Nephron (organoid): ENCODE measurements at regions not wholly inside any gene's neighbourhood (a gene's known extent, or its start where the extent isn't known, plus 50 kb on each side); places are given as distances from the start of the nearest gene placed in this dataset.
A peak's percentile ranks its signal among the peaks of the same experiment; 100 is the strongest.

Experiments
- H3K27ac Mint-ChIP-seq, 3 experiments: 2 replicates each; pipeline ENCODE4 v1.8.0; 2020; ENCODE audit warnings: mixed read lengths in 3 of 3, mild to moderate bottlenecking in 2 of 3, moderate library complexity in 1 of 3
- H3K27me3 Mint-ChIP-seq: 2 replicates; pipeline ENCODE4 v1.8.0; 2021; ENCODE audit warnings: low read depth, mild to moderate bottlenecking, moderate library complexity, mixed read lengths
- H3K36me3 Mint-ChIP-seq: 2 replicates; pipeline ENCODE4 v1.8.0; 2020; ENCODE audit warnings: low read depth, mixed read lengths
- H3K4me1 Mint-ChIP-seq: 2 replicates; pipeline ENCODE4 v1.8.0; 2020; ENCODE audit warnings: mixed read lengths
- H3K4me3 Mint-ChIP-seq, 3 experiments: 2 replicates each; pipeline ENCODE4 v1.8.0; 2020; ENCODE audit warnings: mild to moderate bottlenecking in 3 of 3, mixed read lengths in 3 of 3, moderate library complexity in 2 of 3
- H3K9me3 Mint-ChIP-seq: 2 replicates; pipeline ENCODE4 v1.8.0; 2020; ENCODE audit warnings: mixed read lengths
- CTCF ChIP-seq, 3 experiments: fragments of 200-600 bp; sonication (generic); IDR thresholded peaks; one replicate each; pipeline ENCODE4 v1.5.0; 2021; ENCODE audit warnings: antibody characterized with exemption in 3 of 3; ENCODE audit not compliant: unreplicated experiment in 3 of 3

- no peaks in the 10 kb centered on the region for H3K27me3 Mint-ChIP-seq
- H3K36me3 Mint-ChIP-seq = no peaks in the 10 kb centered on the region
- no peaks in the 10 kb centered on the region for H3K9me3 Mint-ChIP-seq
- H3K27ac Mint-ChIP-seq = peak overlapping the region in 2 of 3 experiments; percentile 9 to 10
- H3K4me3 Mint-ChIP-seq = no peak overlapping the region
- TF ChIP-seq CTCF (IDR thresholded peaks at IDR 0.05; ENCODE audit: unreplicated experiment in 3 of 3) = no peak
- H3K4me1 Mint-ChIP-seq = peaks cover 6% of the 10 kb centered on the region
Observed at GRCh38 chr1:239735111-239735510, 348.7 kb downstream of the CHRM3 start.

- no peaks in the 10 kb centered on the region for H3K36me3 Mint-ChIP-seq
- no peak overlapping the region for H3K4me3 Mint-ChIP-seq
- H3K9me3 Mint-ChIP-seq = no peaks in the 10 kb centered on the region
- H3K27ac Mint-ChIP-seq = no peak overlapping the region
- no peaks in the 10 kb centered on the region for H3K27me3 Mint-ChIP-seq
- no peak for TF ChIP-seq CTCF (IDR thresholded peaks at IDR 0.05; ENCODE audit: unreplicated experiment in 3 of 3)
- H3K4me1 Mint-ChIP-seq = peaks cover 6% of the 10 kb centered on the region
Observed at GRCh38 chr1:239736479-239736878, 350.1 kb downstream of the CHRM3 start.

- no peaks in the 10 kb centered on the region for H3K27me3 Mint-ChIP-seq
- no peak overlapping the region for H3K27ac Mint-ChIP-seq
- peaks cover 6% of the 10 kb centered on the region for H3K4me1 Mint-ChIP-seq
- TF ChIP-seq CTCF (IDR thresholded peaks at IDR 0.05; ENCODE audit: unreplicated experiment in 3 of 3) = no peak
- no peaks in the 10 kb centered on the region for H3K36me3 Mint-ChIP-seq
- no peaks in the 10 kb centered on the region for H3K9me3 Mint-ChIP-seq
- H3K4me3 Mint-ChIP-seq = no peak overlapping the region
Observed at GRCh38 chr1:239739375-239739774, 352.3 kb upstream of the FMN2 start.

GRCh38 chr1:239739919-239740318 is 351.8 kb upstream of the FMN2 start:
- H3K4me3 Mint-ChIP-seq = no peak overlapping the region
- H3K36me3 Mint-ChIP-seq = no peaks in the 10 kb centered on the region
- H3K9me3 Mint-ChIP-seq = no peaks in the 10 kb centered on the region
- H3K27me3 Mint-ChIP-seq = no peaks in the 10 kb centered on the region
- no peak overlapping the region for H3K27ac Mint-ChIP-seq
- H3K4me1 Mint-ChIP-seq = peaks cover 4% of the 10 kb centered on the region
- no peak for TF ChIP-seq CTCF (IDR thresholded peaks at IDR 0.05; ENCODE audit: unreplicated experiment in 3 of 3)

GRCh38 chr1:239742416-239743109 is 349.1 kb upstream of the FMN2 start:
- no peak overlapping the region for H3K27ac Mint-ChIP-seq
- no peaks in the 10 kb centered on the region for H3K27me3 Mint-ChIP-seq
- H3K36me3 Mint-ChIP-seq = no peaks in the 10 kb centered on the region
- no peak for TF ChIP-seq CTCF (IDR thresholded peaks at IDR 0.05; ENCODE audit: unreplicated experiment in 3 of 3)
- H3K4me3 Mint-ChIP-seq = no peak overlapping the region
- no peaks in the 10 kb centered on the region for H3K9me3 Mint-ChIP-seq
- no peaks in the 10 kb centered on the region for H3K4me1 Mint-ChIP-seq

GRCh38 chr1:239744851-239745250 is 346.8 kb upstream of the FMN2 start:
- Mint-ChIP-seq H3K36me3 (no peaks in the 10 kb centered on the region), H3K9me3 (no peaks in the 10 kb centered on the region), H3K4me1 (no peaks in the 10 kb centered on the region), H3K27me3 (no peaks in the 10 kb centered on the region), H3K27ac (no peak overlapping the region), H3K4me3 (no peak overlapping the region)
- no peak for TF ChIP-seq CTCF (IDR thresholded peaks at IDR 0.05; ENCODE audit: unreplicated experiment in 3 of 3)
